Calu3 (cell line): ENCODE measurements at regions not wholly inside any gene's neighbourhood (a gene's known extent, or its start where the extent isn't known, plus 50 kb on each side); places are given as distances from the start of the nearest gene placed in this dataset.
"Not testable (repeated sequence)": the region's sequence is repeated elsewhere in the genome, so short reads cannot be mapped to it uniquely, and the experiment has no call there.

Experiments
- BruUV-seq: library from RNA; stranded (reverse); fragments of 400-500 nt; replicated peaks from 2 replicates; lab custom pipeline; 2021; lab: Mats Ljungman, UMichigan
- CTCF ChIA-PET: fragments of 300-600 bp; sonication (Branson Sonifier 250); formaldehyde crosslinking; loops from one replicate; lab custom pipeline; 2022; ENCODE audit warnings: antibody characterized with exemption; lab: Charles Lee
- DNase-seq: peaks from one replicate; pipeline ENCODE4 v3.0.0; 2022
- H3K27ac Mint-ChIP-seq: one replicate; pipeline ENCODE4 v1.8.0; 2022; ENCODE audit warnings: mixed read lengths; ENCODE audit not compliant: unreplicated experiment
- H3K27me3 Mint-ChIP-seq: one replicate; pipeline ENCODE4 v1.8.0; 2022; ENCODE audit warnings: mixed read lengths; ENCODE audit not compliant: unreplicated experiment
- H3K36me3 Mint-ChIP-seq: one replicate; pipeline ENCODE4 v1.8.0; 2022; ENCODE audit warnings: mild to moderate bottlenecking, moderate library complexity, mixed read lengths; ENCODE audit not compliant: insufficient read depth, unreplicated experiment
- H3K4me1 Mint-ChIP-seq: one replicate; pipeline ENCODE4 v1.8.0; 2022; ENCODE audit warnings: mild to moderate bottlenecking, low read depth, mixed read lengths; ENCODE audit not compliant: unreplicated experiment
- H3K4me3 Mint-ChIP-seq: one replicate; pipeline ENCODE4 v1.8.0; 2022; ENCODE audit warnings: mild to moderate bottlenecking, low read depth, moderate library complexity, mixed read lengths; ENCODE audit not compliant: unreplicated experiment
- H3K9me3 Mint-ChIP-seq: one replicate; pipeline ENCODE4 v1.8.0; 2022; ENCODE audit warnings: low read depth, mixed read lengths; ENCODE audit not compliant: unreplicated experiment
- intact Hi-C: fragments of 100-400 bp; cut with micrococcal nuclease; formaldehyde crosslinking; loops from one replicate; pipeline ENCODE4 v1.10.0; 2022; ENCODE audit not compliant: unreplicated experiment
- TF ChIP-seq, protein P1 (sequence below): fragments of 200-600 bp; IDR thresholded peaks from one replicate; pipeline ENCODE4 v1.8.0; 2022; ENCODE audit warnings: antibody characterized with exemption; ENCODE audit not compliant: unreplicated experiment

DNA sequence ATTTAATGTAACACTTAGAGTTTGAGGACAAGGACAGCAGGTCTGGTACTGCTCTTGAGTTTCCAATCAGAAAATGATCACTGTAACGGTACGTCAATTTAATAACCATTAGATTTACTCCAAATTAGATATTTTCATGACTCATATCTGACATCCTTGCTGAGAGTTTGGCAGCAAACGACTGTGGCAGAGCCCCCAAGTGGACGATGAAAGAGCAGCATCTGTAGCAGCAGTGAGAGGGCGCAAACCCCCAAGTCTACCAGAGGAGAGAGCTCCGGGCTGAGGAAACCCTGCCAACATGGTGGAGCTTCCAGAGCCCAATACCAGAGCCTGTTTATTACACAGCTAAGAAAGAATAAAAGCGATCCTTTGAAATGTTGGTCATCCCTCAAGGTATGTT lies 73.2 kb upstream of the EPB41L4A start:
- intact Hi-C loops: loop anchor here (5.0 to 10.0 kb wide), 2 partner anchors 70 to 307 kb away; no protein-coding TSS in a partner anchor
- H3K9me3 Mint-ChIP-seq: no peaks in the 10 kb centered on the region
- peak; percentile 77 for DNase-seq
- no peaks in the 10 kb centered on the region for H3K27me3 Mint-ChIP-seq
- no peaks in the 10 kb centered on the region for H3K4me1 Mint-ChIP-seq
- H3K27ac Mint-ChIP-seq: no peak overlapping the region
- CTCF ChIA-PET: interaction anchor here (0.6 to 1.7 kb wide), 19 partner anchors 11 to 356 kb away, joined by 3 to 18 read pairs (median 4); no protein-coding TSS in a partner anchor
- TF ChIP-seq, protein P1, sequence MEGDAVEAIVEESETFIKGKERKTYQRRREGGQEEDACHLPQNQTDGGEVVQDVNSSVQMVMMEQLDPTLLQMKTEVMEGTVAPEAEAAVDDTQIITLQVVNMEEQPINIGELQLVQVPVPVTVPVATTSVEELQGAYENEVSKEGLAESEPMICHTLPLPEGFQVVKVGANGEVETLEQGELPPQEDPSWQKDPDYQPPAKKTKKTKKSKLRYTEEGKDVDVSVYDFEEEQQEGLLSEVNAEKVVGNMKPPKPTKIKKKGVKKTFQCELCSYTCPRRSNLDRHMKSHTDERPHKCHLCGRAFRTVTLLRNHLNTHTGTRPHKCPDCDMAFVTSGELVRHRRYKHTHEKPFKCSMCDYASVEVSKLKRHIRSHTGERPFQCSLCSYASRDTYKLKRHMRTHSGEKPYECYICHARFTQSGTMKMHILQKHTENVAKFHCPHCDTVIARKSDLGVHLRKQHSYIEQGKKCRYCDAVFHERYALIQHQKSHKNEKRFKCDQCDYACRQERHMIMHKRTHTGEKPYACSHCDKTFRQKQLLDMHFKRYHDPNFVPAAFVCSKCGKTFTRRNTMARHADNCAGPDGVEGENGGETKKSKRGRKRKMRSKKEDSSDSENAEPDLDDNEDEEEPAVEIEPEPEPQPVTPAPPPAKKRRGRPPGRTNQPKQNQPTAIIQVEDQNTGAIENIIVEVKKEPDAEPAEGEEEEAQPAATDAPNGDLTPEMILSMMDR: peak; percentile 84
- H3K36me3 Mint-ChIP-seq: no peaks in the 10 kb centered on the region
- BruUV-seq: no TSS peak
- no peak overlapping the region for H3K4me3 Mint-ChIP-seq

DNA sequence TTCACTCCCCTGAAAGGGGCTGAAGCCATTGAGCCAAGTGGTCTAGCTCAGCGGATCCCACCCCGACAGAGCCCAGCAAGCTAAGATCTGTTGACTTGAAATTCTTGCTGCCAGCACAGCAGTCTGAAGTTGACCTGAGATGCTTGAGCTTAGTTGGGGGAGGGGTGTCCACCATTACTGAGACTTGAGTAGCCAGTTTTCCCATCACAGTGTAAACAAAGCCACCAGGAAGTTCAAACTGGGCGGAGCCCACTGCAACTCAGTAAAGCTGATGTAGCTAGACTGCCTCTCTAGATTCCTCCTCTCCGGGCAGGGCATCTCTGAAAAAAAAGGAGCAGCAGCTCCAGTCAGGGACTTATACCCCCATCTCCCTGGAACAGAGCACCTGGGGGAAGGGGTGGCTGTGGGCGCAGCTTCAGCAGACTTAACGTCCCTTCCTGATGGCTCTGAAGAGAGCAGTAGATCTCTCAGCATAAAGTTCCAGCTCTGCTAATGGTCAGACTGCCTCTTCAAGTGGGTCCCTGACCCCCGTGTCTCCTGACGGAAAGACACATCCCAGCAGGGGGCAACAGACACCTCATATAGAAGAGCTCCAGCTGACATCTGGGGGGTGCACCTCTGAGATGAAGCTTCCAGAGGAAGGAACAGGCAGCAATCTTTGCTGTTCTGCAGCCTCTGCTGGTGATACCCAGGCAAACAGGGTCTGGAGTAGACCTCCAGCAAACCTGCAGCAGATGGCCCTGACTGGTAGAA lies 84.8 kb upstream of the EPB41L4A start:
- H3K9me3 Mint-ChIP-seq, H3K36me3 Mint-ChIP-seq, H3K27ac Mint-ChIP-seq, H3K4me1 Mint-ChIP-seq, intact Hi-C loops, H3K27me3 Mint-ChIP-seq, BruUV-seq, H3K4me3 Mint-ChIP-seq: not testable (repeated sequence)
- CTCF ChIA-PET: interaction anchor here (0.7 to 1.5 kb wide), 7 partner anchors 12 to 358 kb away, joined by 3 to 5 read pairs (median 3); no protein-coding TSS in a partner anchor
- DNase-seq: peak; percentile 80

DNA sequence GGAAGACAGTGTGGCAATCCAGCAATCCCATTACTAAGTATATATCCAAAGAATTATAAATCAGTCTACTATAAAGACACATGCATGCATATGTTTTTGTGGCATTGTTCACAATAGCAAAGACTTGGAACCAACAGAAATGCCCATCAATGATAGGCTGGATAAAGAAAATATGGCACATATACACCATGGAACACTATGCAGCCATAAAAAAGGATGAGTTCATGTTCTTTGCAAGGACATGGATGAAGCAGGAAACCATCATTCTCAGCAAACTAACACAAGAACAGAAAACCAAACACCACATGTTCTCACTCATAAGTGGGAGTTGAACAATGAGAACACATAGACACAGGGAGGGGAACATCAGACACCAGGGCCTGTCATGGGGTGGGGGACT lies 90.0 kb upstream of the EPB41L4A start:
- DNase-seq, BruUV-seq, H3K27ac Mint-ChIP-seq, CTCF ChIA-PET, intact Hi-C loops, H3K27me3 Mint-ChIP-seq, H3K36me3 Mint-ChIP-seq, H3K4me3 Mint-ChIP-seq: not testable (repeated sequence)
- peaks cover 15% of the 10 kb centered on the region for H3K4me1 Mint-ChIP-seq
- H3K9me3 Mint-ChIP-seq: peaks cover 11% of the 10 kb centered on the region

DNA sequence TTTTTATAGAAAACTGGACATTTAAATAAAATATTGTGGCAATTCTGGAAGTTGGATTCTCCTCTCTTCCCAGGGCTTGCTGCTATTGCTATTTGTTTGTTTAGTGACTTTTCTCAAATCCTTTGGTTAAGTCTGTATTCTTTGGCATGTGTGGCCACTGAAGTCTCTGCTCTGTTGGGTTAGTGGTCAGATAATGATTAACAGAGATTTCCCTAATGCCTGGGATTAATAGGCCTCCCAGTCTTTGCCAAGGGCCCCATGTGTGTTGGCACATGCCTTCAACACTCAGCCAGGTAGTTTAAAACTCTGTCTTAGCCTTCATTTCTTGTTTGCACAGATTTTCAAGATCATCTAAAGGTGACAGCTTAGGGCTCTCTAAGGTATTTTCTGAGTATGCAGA lies 92.8 kb upstream of the EPB41L4A start:
- no peak overlapping the region for H3K27ac Mint-ChIP-seq
- H3K27me3 Mint-ChIP-seq: no peaks in the 10 kb centered on the region
- CTCF ChIA-PET: interaction anchor here (1.1 kb wide), 1 partner anchor 16 kb away, joined by 3 read pairs; no protein-coding TSS in a partner anchor
- BruUV-seq: no TSS peak
- H3K4me1 Mint-ChIP-seq: peaks cover 10% of the 10 kb centered on the region
- peaks cover 5% of the 10 kb centered on the region for H3K9me3 Mint-ChIP-seq
- TF ChIP-seq, protein P1: no peak
- no peaks in the 10 kb centered on the region for H3K36me3 Mint-ChIP-seq
- DNase-seq: no peak
- H3K4me3 Mint-ChIP-seq: no peak overlapping the region
- intact Hi-C loops: no loop called here

DNA sequence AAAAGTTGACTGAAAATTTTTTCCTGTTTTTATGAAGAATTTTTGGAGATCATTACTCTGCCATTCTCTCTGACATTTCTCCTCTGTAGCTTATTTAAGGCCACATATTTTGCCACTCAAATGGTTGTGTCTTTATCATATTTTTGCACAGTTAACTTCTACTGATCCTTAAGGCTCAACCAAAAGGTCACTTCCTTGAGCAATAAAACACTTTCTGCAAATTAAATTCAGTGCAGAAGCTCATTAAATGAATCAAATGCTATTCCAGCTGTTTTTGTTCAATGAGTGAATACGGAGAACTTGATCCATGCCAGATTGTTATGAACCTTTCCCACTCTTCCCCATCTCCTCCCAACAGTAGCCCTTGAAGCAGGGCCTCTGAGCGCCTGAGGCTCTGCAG lies 93.8 kb upstream of the EPB41L4A start:
- Mint-ChIP-seq H3K4me3 (no peak overlapping the region), H3K36me3 (no peaks in the 10 kb centered on the region), H3K27me3 (peaks cover 2% of the 10 kb centered on the region), H3K4me1 (peaks cover 10% of the 10 kb centered on the region), H3K9me3 (peaks cover 5% of the 10 kb centered on the region), H3K27ac (no peak overlapping the region)
- intact Hi-C loops: no loop called here
- no TSS peak for BruUV-seq
- TF ChIP-seq, protein P1: no peak
- no peak for DNase-seq
- CTCF ChIA-PET: no interaction called here
